WI38 (cell line): ENCODE measurements at regions not wholly inside any gene's neighbourhood (a gene's known extent, or its start where the extent isn't known, plus 50 kb on each side); places are given as distances from the start of the nearest gene placed in this dataset.

ENCODE experiments used
- H3K4me3 ChIP-seq: 2 replicates; pipeline ENCODE4 v1.5.1; 2011; ENCODE audit warnings: low read depth, mild to moderate bottlenecking, control low read depth, low read length
- CTCF ChIP-seq: IDR thresholded peaks from 2 replicates; pipeline ENCODE4 v1.5.1; 2012; ENCODE audit warnings: low read depth, mild to moderate bottlenecking, control low read depth, low read length

- no peak overlapping the region for H3K4me3 ChIP-seq
- TF ChIP-seq CTCF = no peak
These were observed 167.1 kb upstream of the TOP1 start for GRCh38 chr20:40861427-40862008.

- no peak for TF ChIP-seq CTCF
- H3K4me3 ChIP-seq = no peak overlapping the region
These were observed 165.2 kb upstream of the TOP1 start for GRCh38 chr20:40863355-40863919.

GRCh38 chr20:40864470-40864869 is 164.2 kb upstream of the TOP1 start:
- TF ChIP-seq CTCF = no peak
- H3K4me3 ChIP-seq = no peak overlapping the region

- TF ChIP-seq CTCF = no peak
- H3K4me3 ChIP-seq = no peak overlapping the region
These were observed 163.5 kb upstream of the TOP1 start for GRCh38 chr20:40865095-40865494.

GRCh38 chr20:40866056-40866455 is 162.6 kb upstream of the TOP1 start:
- no peak for TF ChIP-seq CTCF
- H3K4me3 ChIP-seq = no peak overlapping the region

- H3K4me3 ChIP-seq = no peak overlapping the region
- TF ChIP-seq CTCF = no peak
These were observed 159.9 kb upstream of the TOP1 start for GRCh38 chr20:40868551-40869217.

- TF ChIP-seq CTCF = no peak
- no peak overlapping the region for H3K4me3 ChIP-seq
These were observed 159.1 kb upstream of the TOP1 start for GRCh38 chr20:40869218-40870147.
